IMR-90 (cell line): ENCODE measurements at regions not wholly inside any gene's neighbourhood (a gene's known extent, or its start where the extent isn't known, plus 50 kb on each side); places are given as distances from the start of the nearest gene placed in this dataset.
"Not testable (repeated sequence)": the region's sequence is repeated elsewhere in the genome, so short reads cannot be mapped to it uniquely, and the experiment has no call there.

ENCODE experiments used
- ATAC-seq: fragments of 200-7000 bp; cut with Tn5 transposase; 2 replicates; pipeline ENCODE4 v1.9.1; 2020; ENCODE audit warnings: low read depth, mild to moderate bottlenecking, moderate library complexity
- BruUV-seq: library from RNA; stranded (reverse); fragments of 400-500 nt; replicated peaks from 2 replicates; lab custom pipeline; 2021; lab: Mats Ljungman, UMichigan
- CTCF ChIA-PET: fragments of 300-600 bp; formaldehyde crosslinking; extraction: SDS; loops from one replicate; lab custom pipeline; 2021; ENCODE audit warnings: antibody characterized with exemption; lab: Yijun Ruan, JAX
- POLR2A ChIA-PET: fragments of 300-600 bp; sonication (Branson Sonifier 250); formaldehyde crosslinking; loops from one replicate; lab custom pipeline; 2022; ENCODE audit warnings: antibody characterized with exemption; ENCODE audit not compliant: unreplicated experiment; lab: Charles Lee
- DNase-seq: peaks from one replicate; pipeline ENCODE4 v3.0.0; 2013
- H2AFZ ChIP-seq: replicated peaks from 2 replicates; pipeline ENCODE3; 2013; ENCODE audit warnings: low read length, mild to moderate bottlenecking; ENCODE audit not compliant: poor library complexity
- H2AK5ac ChIP-seq: 2 replicates; pipeline ENCODE4 v1.6.1; 2013; ENCODE audit warnings: low read depth, low read length, inconsistent platforms
- H2AK9ac ChIP-seq: replicated peaks from 2 replicates; pipeline ENCODE3; 2013; ENCODE audit warnings: mild to moderate bottlenecking, low read depth, low read length, moderate library complexity; ENCODE audit not compliant: poor library complexity
- H2BK120ac ChIP-seq: 2 replicates; pipeline ENCODE4 v1.6.1; 2013; ENCODE audit warnings: low read depth, low read length, inconsistent platforms
- H2BK15ac ChIP-seq: 3 replicates; pipeline ENCODE4 v1.6.1; 2013; ENCODE audit warnings: low read depth, low read length, inconsistent platforms
- H2BK20ac ChIP-seq: 2 replicates; pipeline ENCODE4 v1.6.1; 2013; ENCODE audit warnings: low read depth, mild to moderate bottlenecking, inconsistent platforms, low read length, moderate library complexity
- H2BK5ac ChIP-seq: 2 replicates; pipeline ENCODE4 v1.6.1; 2013; ENCODE audit warnings: mild to moderate bottlenecking, low read depth, low read length, inconsistent platforms; ENCODE audit not compliant: poor library complexity, severe bottlenecking
- H3K14ac ChIP-seq: replicated peaks from 2 replicates; pipeline ENCODE4 v1.6.1; 2013; ENCODE audit warnings: low read depth, low read length, inconsistent platforms
- H3K18ac ChIP-seq: 2 replicates; pipeline ENCODE4 v1.6.1; 2013; ENCODE audit warnings: low read depth, low read length, control low read depth
- H3K23ac ChIP-seq: 2 replicates; pipeline ENCODE4 v1.6.1; 2013; ENCODE audit warnings: low read depth, low read length, inconsistent platforms
- H3K27ac ChIP-seq: 2 replicates; pipeline ENCODE4 v1.5.1; 2013; ENCODE audit warnings: mild to moderate bottlenecking, control low read depth, low read length; ENCODE audit not compliant: insufficient read depth
- H3K27me3 ChIP-seq: 2 replicates; pipeline ENCODE4 v1.6.1; 2013; ENCODE audit warnings: low read length; ENCODE audit not compliant: control insufficient read depth, insufficient read depth
- H3K36me3 ChIP-seq: 2 replicates; pipeline ENCODE4 v1.6.1; 2013; ENCODE audit warnings: low read length, mixed read lengths; ENCODE audit not compliant: control insufficient read depth, insufficient read depth
- H3K4ac ChIP-seq: 2 replicates; pipeline ENCODE4 v1.6.1; 2013; ENCODE audit warnings: low read depth, low read length, inconsistent platforms
- H3K4me1 ChIP-seq: 2 replicates; pipeline ENCODE4 v1.6.1; 2013; ENCODE audit warnings: low read length, mixed read lengths; ENCODE audit not compliant: control insufficient read depth, insufficient read depth
- H3K4me2 ChIP-seq: 2 replicates; pipeline ENCODE4 v1.6.1; 2013; ENCODE audit warnings: low read depth, mild to moderate bottlenecking, control low read depth, low read length, moderate library complexity
- H3K4me3 ChIP-seq: 2 replicates; pipeline ENCODE4 v1.5.1; 2013; ENCODE audit warnings: low read depth, mild to moderate bottlenecking, control low read depth, low read length, moderate library complexity; ENCODE audit not compliant: insufficient read depth
- H3K56ac ChIP-seq: 2 replicates; pipeline ENCODE4 v1.6.1; 2013; ENCODE audit warnings: low read length, inconsistent platforms; ENCODE audit not compliant: insufficient read depth; ENCODE audit errors: extremely low read depth
- H3K79me1 ChIP-seq, 2 experiments: 2 replicates each; pipeline ENCODE4 v1.6.1; 2013; ENCODE audit warnings: low read length in 2 of 2, inconsistent platforms in 1 of 2, low read depth in 1 of 2
- H3K9ac ChIP-seq: 2 replicates; pipeline ENCODE4 v1.6.1; 2013; ENCODE audit warnings: low read depth, low read length, control low read depth
- H3K9me1 ChIP-seq: 2 replicates; pipeline ENCODE4 v1.6.1; 2013; ENCODE audit warnings: low read length, inconsistent platforms; ENCODE audit not compliant: insufficient read depth
- H3K9me3 ChIP-seq: 2 replicates; pipeline ENCODE4 v1.6.1; 2013; ENCODE audit warnings: low read length; ENCODE audit not compliant: control insufficient read depth, insufficient read depth
- H4K20me1 ChIP-seq: 2 replicates; pipeline ENCODE4 v1.6.1; 2013; ENCODE audit warnings: low read length, inconsistent platforms; ENCODE audit not compliant: insufficient read depth
- H4K5ac ChIP-seq: 2 replicates; pipeline ENCODE4 v1.6.1; 2013; ENCODE audit warnings: mild to moderate bottlenecking, low read depth, low read length, control low read depth
- H4K8ac ChIP-seq, 2 experiments: 2 replicates each; pipeline ENCODE4 v1.6.1; 2013; ENCODE audit warnings: low read depth in 2 of 2, low read length in 2 of 2, control low read depth in 1 of 2, inconsistent platforms in 1 of 2
- H4K91ac ChIP-seq: 2 replicates; pipeline ENCODE4 v1.6.1; 2013; ENCODE audit warnings: low read depth, low read length, inconsistent platforms; ENCODE audit not compliant: insufficient read depth
- WGBS, 2 experiments: methylation state at CpG; one replicate each; pipeline versions ENCODE4 v1.1.5 to v1.1.7; 2013; ENCODE audit warnings: missing lambda C conversion rate in 2 of 2; ENCODE audit not compliant: insufficient read length in 1 of 2; ENCODE audit errors: extremely low coverage in 2 of 2; 5-methylcytosine and 5-hydroxymethylcytosine counted together
- dilution Hi-C: fragments of 300-500 bp; cut with HindIII; formaldehyde crosslinking; loops from one replicate; pipeline ENCODE4 v1.14.3; 2018; ENCODE audit warnings: low sequenced_read_pairs; ENCODE audit not compliant: unreplicated experiment
- in situ Hi-C: fragments of 300-500 bp; cut with MboI; formaldehyde crosslinking; loops from 3 replicates; pipeline ENCODE4 v1.14.3; 2019; ENCODE audit warnings: low sequenced_read_pairs, inconsistent platforms, mixed read lengths
- intact Hi-C: fragments of 100-400 bp; cut with micrococcal nuclease; formaldehyde crosslinking; loops from 2 replicates; pipeline ENCODE4 v1.10.0; 2022

DNA sequence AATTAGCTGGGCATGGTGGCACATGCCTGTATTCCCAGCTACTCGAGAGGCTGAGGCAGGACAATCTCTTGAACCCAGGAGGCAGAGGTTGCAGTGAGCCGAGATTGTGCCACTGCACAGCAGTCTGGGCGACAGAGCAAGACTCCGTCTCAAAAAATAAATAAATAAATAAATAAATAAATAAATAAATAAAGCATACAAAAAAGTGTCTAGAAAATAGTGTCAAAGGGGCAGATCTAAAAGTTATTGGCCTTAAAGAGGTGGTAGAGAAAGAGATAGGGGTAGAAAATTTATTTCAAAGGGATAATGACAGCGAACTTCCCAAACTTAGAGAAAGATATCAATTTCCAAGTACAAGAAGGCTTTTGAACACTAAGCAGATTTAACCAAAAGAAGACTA lies 1160.6 kb upstream of the DIAPH2 start:
- H3K14ac ChIP-seq, H3K56ac ChIP-seq, dilution Hi-C loops, ATAC-seq, POLR2A ChIA-PET, H3K9me3 ChIP-seq, H2BK15ac ChIP-seq, H3K27ac ChIP-seq, H4K8ac ChIP-seq, intact Hi-C loops, H3K4me3 ChIP-seq, BruUV-seq, H3K27me3 ChIP-seq, H3K9me1 ChIP-seq, H2AK5ac ChIP-seq, H4K91ac ChIP-seq, H3K18ac ChIP-seq, H2BK5ac ChIP-seq, H3K4me1 ChIP-seq, H3K9ac ChIP-seq, in situ Hi-C loops, DNase-seq, H2BK20ac ChIP-seq, H2AK9ac ChIP-seq, H3K4me2 ChIP-seq, H2AFZ ChIP-seq, H3K23ac ChIP-seq, H3K4ac ChIP-seq, CTCF ChIA-PET, H4K5ac ChIP-seq, H3K79me1 ChIP-seq, H4K20me1 ChIP-seq, H3K36me3 ChIP-seq, H2BK120ac ChIP-seq: not testable (repeated sequence)
- 17% methylated on average over 1 of the region's 5 CpGs; no CpG with 5 or more reads in 1 of the 2 experiments for WGBS, 2 experiments
